Mesothelial cell of epicardium (in vitro differentiated cells): ENCODE measurements at regions not wholly inside any gene's neighbourhood (a gene's known extent, or its start where the extent isn't known, plus 50 kb on each side); places are given as distances from the start of the nearest gene placed in this dataset.

ENCODE experiments used
- DNase-seq, 2 experiments: peaks; one replicate each; pipeline ENCODE4 v3.0.0; 2021; ENCODE audit warnings: low spot score in 2 of 2; ENCODE audit not compliant: unreplicated experiment in 2 of 2
- H3K27ac Mint-ChIP-seq: 2 replicates; pipeline ENCODE4 v1.8.0; 2021; ENCODE audit warnings: mixed read lengths
- H3K27me3 Mint-ChIP-seq: 2 replicates; pipeline ENCODE4 v1.8.0; 2021; ENCODE audit warnings: low read depth, mixed read lengths
- H3K36me3 Mint-ChIP-seq: 2 replicates; pipeline ENCODE4 v1.8.0; 2021; ENCODE audit warnings: mixed read lengths
- H3K4me1 Mint-ChIP-seq: 2 replicates; pipeline ENCODE4 v1.8.0; 2021; ENCODE audit warnings: mixed read lengths
- H3K4me3 Mint-ChIP-seq: 2 replicates; pipeline ENCODE4 v1.8.0; 2021; ENCODE audit warnings: mild to moderate bottlenecking, moderate library complexity, mixed read lengths
- H3K9me3 Mint-ChIP-seq: 2 replicates; pipeline ENCODE4 v1.8.0; 2021; ENCODE audit warnings: mixed read lengths
- TF ChIP-seq, protein P1 (sequence below): fragments of 200-600 bp; sonication (generic); IDR thresholded peaks from one replicate; pipeline ENCODE4 v1.5.0; 2021; ENCODE audit warnings: antibody characterized with exemption; ENCODE audit not compliant: unreplicated experiment

DNA sequence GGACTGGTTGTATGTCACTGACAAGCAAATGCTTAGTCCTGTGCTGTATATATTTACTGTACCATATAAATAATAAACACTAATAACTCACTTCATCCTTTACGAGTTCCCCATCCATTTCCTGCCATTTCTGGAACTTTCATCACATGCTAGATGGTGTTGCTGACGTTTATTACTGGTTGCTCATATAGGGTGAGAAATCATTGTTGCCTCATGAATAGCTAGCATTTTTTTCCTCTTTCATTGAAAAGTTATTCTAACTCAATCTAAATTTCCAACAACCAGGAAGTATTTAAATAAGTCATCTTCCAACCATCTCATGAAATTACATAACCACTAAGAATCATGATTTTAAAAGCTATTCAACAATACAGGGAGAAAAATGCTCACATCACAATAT is 88.6 kb upstream of the RCN1 start:
- DNase-seq = no peak
- H3K4me3 Mint-ChIP-seq = no peak overlapping the region
- H3K27ac Mint-ChIP-seq = no peak overlapping the region
- H3K36me3 Mint-ChIP-seq = no peaks in the 10 kb centered on the region
- H3K9me3 Mint-ChIP-seq = no peaks in the 10 kb centered on the region
- no peaks in the 10 kb centered on the region for H3K4me1 Mint-ChIP-seq
- H3K27me3 Mint-ChIP-seq = peaks cover 86% of the 10 kb centered on the region
- TF ChIP-seq, protein P1, sequence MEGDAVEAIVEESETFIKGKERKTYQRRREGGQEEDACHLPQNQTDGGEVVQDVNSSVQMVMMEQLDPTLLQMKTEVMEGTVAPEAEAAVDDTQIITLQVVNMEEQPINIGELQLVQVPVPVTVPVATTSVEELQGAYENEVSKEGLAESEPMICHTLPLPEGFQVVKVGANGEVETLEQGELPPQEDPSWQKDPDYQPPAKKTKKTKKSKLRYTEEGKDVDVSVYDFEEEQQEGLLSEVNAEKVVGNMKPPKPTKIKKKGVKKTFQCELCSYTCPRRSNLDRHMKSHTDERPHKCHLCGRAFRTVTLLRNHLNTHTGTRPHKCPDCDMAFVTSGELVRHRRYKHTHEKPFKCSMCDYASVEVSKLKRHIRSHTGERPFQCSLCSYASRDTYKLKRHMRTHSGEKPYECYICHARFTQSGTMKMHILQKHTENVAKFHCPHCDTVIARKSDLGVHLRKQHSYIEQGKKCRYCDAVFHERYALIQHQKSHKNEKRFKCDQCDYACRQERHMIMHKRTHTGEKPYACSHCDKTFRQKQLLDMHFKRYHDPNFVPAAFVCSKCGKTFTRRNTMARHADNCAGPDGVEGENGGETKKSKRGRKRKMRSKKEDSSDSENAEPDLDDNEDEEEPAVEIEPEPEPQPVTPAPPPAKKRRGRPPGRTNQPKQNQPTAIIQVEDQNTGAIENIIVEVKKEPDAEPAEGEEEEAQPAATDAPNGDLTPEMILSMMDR = no peak

DNA sequence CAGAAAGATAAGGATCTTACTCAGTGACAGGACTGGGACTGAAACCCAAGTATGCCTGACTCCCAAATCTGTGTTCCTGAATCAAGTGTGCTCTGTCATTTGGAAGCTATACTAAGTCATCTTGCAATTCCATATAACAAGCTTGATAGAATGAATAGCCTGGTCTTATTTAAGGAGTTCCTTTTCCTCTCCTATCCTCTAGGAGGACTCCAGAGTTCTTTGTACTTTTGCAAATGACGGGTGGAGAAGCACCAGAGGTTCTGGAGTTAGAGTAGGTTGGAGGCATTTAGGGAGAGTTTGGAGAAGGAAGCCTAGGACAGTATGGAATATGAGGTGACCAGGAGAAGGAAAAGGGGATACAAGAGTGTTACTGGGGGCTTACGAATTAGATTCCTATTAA is 92.9 kb upstream of the RCN1 start:
- TF ChIP-seq, protein P1 = no peak
- no peak overlapping the region for H3K4me3 Mint-ChIP-seq
- no peaks in the 10 kb centered on the region for H3K36me3 Mint-ChIP-seq
- peaks cover 83% of the 10 kb centered on the region for H3K27me3 Mint-ChIP-seq
- H3K4me1 Mint-ChIP-seq = no peaks in the 10 kb centered on the region
- no peaks in the 10 kb centered on the region for H3K9me3 Mint-ChIP-seq
- DNase-seq = no peak
- H3K27ac Mint-ChIP-seq = no peak overlapping the region

DNA sequence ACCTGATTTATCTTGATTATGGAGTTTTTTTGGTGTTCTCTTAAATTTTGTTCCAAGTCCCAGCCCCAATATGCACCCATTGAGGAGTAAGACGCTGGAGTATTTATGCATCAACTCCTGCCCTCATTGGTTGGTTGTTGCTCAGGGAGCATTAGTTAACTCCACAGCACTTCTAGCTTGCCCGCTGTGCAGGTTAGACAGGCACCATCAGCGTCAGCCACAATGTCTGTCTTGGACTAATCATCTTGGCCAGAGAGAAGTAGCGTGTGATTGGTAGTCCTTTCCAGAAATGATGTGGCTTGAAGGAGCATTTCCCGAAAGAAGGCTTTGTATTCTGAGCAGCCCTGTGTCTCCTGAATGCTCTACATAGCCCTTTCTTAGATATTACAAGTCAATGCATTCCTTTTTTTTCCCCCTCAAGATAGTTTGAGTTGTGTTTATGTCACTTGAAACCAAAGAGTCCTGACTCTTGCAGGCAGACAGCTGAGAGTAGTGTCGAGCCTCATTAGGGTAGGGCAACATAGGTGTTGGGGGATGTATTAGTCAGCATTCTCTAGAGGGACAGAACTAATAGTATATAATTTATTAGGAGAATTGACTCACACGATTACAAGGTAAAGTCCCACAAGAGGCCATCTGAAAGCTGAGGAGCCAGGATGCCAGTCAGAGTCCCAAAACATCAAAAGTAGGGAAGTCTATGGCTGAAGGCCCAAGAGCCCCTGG is 94.6 kb upstream of the RCN1 start:
- Mint-ChIP-seq H3K27me3 (peaks cover 74% of the 10 kb centered on the region), H3K27ac (no peak overlapping the region), H3K4me1 (no peaks in the 10 kb centered on the region), H3K36me3 (no peaks in the 10 kb centered on the region), H3K9me3 (no peaks in the 10 kb centered on the region), H3K4me3 (no peak overlapping the region)
- TF ChIP-seq, protein P1 = no peak
- DNase-seq = no peak

DNA sequence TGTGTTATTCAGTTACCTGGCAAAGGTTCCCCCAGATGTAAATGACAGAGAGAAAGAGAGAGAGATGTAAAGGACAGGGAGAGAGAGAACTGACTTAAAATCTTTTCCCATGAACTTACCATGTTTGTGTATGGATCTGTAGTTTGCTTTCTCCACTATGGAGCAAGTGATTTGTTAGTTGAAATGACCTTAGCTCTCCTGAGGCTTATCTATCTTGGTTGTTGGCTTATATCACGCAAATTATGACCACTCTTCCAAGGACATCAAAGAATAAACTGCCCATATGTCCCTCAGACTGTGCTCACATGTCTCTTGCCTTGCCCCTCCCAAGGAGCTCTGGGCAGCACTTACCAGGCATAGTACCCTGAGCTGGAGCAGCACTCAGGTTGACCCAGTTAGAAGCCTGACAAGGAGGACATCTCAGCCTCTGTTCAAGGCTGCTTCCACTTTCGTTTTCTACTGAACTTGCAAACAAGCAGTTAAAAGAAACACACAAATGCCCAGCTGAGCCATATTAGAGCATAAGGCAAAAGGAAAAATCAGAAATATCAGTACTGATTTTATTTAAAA is 95.3 kb upstream of the RCN1 start:
- no peaks in the 10 kb centered on the region for H3K9me3 Mint-ChIP-seq
- H3K27me3 Mint-ChIP-seq = peaks cover 75% of the 10 kb centered on the region
- TF ChIP-seq, protein P1 = no peak
- H3K4me1 Mint-ChIP-seq = no peaks in the 10 kb centered on the region
- H3K36me3 Mint-ChIP-seq = no peaks in the 10 kb centered on the region
- H3K4me3 Mint-ChIP-seq = no peak overlapping the region
- no peak for DNase-seq
- no peak overlapping the region for H3K27ac Mint-ChIP-seq

DNA sequence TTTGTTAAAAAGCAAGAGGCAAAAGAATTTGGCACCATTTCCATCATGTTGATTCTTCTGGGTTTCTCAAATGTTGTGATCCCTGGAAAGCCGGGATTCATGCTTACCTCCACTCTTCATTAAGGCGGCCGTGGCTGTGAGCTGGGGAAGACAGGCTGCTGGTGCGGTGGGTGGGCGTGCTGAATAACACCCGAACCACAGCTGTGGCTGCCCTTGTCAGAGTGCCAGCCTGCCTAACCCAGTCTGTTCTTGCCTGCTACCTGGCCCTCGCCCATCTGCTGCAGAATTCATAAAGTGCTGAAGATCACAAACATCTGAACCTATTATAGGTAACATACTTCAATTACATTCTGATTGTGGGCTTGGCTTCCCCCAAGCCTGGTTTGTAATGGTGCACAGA is 95.8 kb upstream of the RCN1 start:
- H3K9me3 Mint-ChIP-seq = no peaks in the 10 kb centered on the region
- no peak for DNase-seq
- H3K4me1 Mint-ChIP-seq = no peaks in the 10 kb centered on the region
- no peak overlapping the region for H3K4me3 Mint-ChIP-seq
- peaks cover 75% of the 10 kb centered on the region for H3K27me3 Mint-ChIP-seq
- H3K36me3 Mint-ChIP-seq = no peaks in the 10 kb centered on the region
- no peak overlapping the region for H3K27ac Mint-ChIP-seq
- TF ChIP-seq, protein P1 = no peak
